ENCODE measurements at regions not wholly inside any gene's neighbourhood (a gene's known extent, or its start where the extent isn't known, plus 50 kb on each side); places are given as distances from the start of the nearest gene placed in this dataset.

DNA sequence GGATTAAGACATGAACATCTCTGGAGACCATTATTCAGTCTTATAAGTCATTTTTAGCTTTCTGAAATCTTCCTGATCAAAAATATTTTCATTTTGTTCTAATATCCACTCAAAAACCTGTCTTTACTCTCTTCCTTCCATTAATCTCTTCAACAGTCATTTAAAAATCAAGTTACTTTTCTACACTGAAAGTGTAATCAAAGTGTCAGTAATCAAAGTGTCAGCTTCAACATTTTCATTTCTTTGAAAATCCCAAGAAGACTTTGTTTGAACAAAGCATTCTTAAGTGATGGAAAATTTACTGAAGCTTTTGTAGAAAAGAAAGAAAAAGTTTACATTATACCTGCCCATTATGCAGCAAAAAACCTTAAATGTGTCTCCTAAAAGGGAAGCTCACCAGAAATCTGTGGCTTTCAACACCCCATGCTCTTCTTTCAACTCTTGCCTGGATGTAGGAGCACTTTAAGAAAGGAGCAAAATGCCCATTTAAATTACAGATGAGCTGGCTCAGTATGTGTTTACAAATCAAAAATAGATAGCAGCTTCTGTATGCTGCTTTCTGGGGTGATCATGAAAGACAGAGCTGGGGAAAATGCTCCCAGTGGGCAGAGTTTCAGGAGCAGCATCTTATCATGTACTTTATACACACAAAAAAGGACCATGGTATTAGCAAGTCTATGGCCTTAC is 260.8 kb upstream of the NCAM2 start:
- TF ChIP-seq, protein P1, sequence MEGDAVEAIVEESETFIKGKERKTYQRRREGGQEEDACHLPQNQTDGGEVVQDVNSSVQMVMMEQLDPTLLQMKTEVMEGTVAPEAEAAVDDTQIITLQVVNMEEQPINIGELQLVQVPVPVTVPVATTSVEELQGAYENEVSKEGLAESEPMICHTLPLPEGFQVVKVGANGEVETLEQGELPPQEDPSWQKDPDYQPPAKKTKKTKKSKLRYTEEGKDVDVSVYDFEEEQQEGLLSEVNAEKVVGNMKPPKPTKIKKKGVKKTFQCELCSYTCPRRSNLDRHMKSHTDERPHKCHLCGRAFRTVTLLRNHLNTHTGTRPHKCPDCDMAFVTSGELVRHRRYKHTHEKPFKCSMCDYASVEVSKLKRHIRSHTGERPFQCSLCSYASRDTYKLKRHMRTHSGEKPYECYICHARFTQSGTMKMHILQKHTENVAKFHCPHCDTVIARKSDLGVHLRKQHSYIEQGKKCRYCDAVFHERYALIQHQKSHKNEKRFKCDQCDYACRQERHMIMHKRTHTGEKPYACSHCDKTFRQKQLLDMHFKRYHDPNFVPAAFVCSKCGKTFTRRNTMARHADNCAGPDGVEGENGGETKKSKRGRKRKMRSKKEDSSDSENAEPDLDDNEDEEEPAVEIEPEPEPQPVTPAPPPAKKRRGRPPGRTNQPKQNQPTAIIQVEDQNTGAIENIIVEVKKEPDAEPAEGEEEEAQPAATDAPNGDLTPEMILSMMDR (IDR thresholded peaks at IDR 0.05; ENCODE audit: extremely low read depth in 1 of 2, insufficient read depth in 1 of 2, low read depth in 1 of 2, low read length in 2 of 2), result no peak
- TF ChIP-seq POLR2A (IDR thresholded peaks at IDR 0.05; ENCODE audit: low read depth, low read length) (no peak), EZH2 (IDR thresholded peaks at IDR 0.05; ENCODE audit: borderline replicate concordance, low read depth, low read length, severe bottlenecking) (no peak), JUN (IDR thresholded peaks at IDR 0.05; ENCODE audit: borderline replicate concordance, insufficient read depth, insufficient read length, low read depth) (no peak), POLR2AphosphoS5 (IDR thresholded peaks at IDR 0.05; ENCODE audit: insufficient read depth, low read depth, low read length) (no peak), FOS (IDR thresholded peaks at IDR 0.05; ENCODE audit: borderline replicate concordance, insufficient read depth, low read length) (no peak), GATA2 (IDR thresholded peaks at IDR 0.05; ENCODE audit: insufficient read depth, insufficient read length, low read depth, low read length) (no peak)
- TF ChIP-seq, protein P2, sequence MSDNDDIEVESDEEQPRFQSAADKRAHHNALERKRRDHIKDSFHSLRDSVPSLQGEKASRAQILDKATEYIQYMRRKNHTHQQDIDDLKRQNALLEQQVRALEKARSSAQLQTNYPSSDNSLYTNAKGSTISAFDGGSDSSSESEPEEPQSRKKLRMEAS (IDR thresholded peaks at IDR 0.05; ENCODE audit: insufficient read depth, insufficient read length), result no peak

Data from endothelial cell of umbilical vein (primary cell).